Heart right ventricle (tissue), 16 donors: ENCODE measurements at regions not wholly inside any gene's neighbourhood (a gene's known extent, or its start where the extent isn't known, plus 50 kb on each side); places are given as distances from the start of the nearest gene placed in this dataset.

Source experiments
- ATAC-seq, 8 donors: fragments of 200-7000 bp; cut with Tn5 transposase; one replicate each; pipeline ENCODE4 v1.9.1; 2020; ENCODE audit warnings: mild to moderate bottlenecking in 8 of 8, moderate library complexity in 8 of 8, moderate number of reproducible peaks in 1 of 8
- DNase-seq, 2 donors: peaks; one replicate each; pipeline ENCODE4 v3.0.0-alpha.2; 2020
- H3K27ac ChIP-seq, 10 donors: fragments of 200-600 bp; sonication (generic) in 2 of 10; one replicate each; pipeline versions ENCODE4 v1.5.0 to v1.8.0; 2020 to 2022; ENCODE audit warnings: mild to moderate bottlenecking in 3 of 10
- H3K27me3 ChIP-seq, 7 donors: fragments of 200-600 bp; one replicate each; pipeline ENCODE4 v1.8.0; 2021 to 2022; ENCODE audit warnings: mild to moderate bottlenecking in 2 of 7
- H3K36me3 ChIP-seq, 9 donors: fragments of 200-600 bp; sonication (generic) in 1 of 9; one replicate each; pipeline versions ENCODE4 v1.5.0 to v1.8.0; 2020 to 2022; ENCODE audit warnings: mild to moderate bottlenecking in 2 of 9
- H3K4me1 ChIP-seq, 9 donors: fragments of 200-600 bp; sonication (generic) in 1 of 9; one replicate each; pipeline versions ENCODE4 v1.5.0 to v1.8.0; 2020 to 2022; ENCODE audit warnings: mild to moderate bottlenecking in 4 of 9
- H3K4me3 ChIP-seq, 10 donors: fragments of 200-600 bp; sonication (generic) in 2 of 10; one replicate each; pipeline versions ENCODE4 v1.5.0 to v1.8.0; 2020 to 2022; ENCODE audit warnings: mild to moderate bottlenecking in 7 of 10, moderate library complexity in 2 of 10
- H3K9me3 ChIP-seq, 11 donors: fragments of 200-600 bp in 10 of 11; sonication (generic) in 2 of 11; one replicate each; pipeline versions ENCODE4 v1.5.0 to v1.8.0; 2013 to 2022; ENCODE audit warnings: mild to moderate bottlenecking in 2 of 11, control low read depth in 1 of 11, moderate library complexity in 1 of 11
- CTCF ChIP-seq, 9 donors: fragments of 200-600 bp; sonication (generic) in 2 of 9; IDR thresholded peaks; one replicate each; pipeline versions ENCODE4 v1.5.0 to v1.8.0; 2021 to 2022; ENCODE audit warnings: antibody characterized with exemption in 9 of 9, mild to moderate bottlenecking in 5 of 9, moderate library complexity in 1 of 9
- WGBS, 2 donors: extraction: QIAGEN DNeasy Blood & Tissue Kit; methylation state at CpG; one replicate each; pipeline ENCODE4 v1.1.7; 2013; ENCODE audit warnings: inconsistent platforms in 1 of 2; 5-methylcytosine and 5-hydroxymethylcytosine counted together
- intact Hi-C, 10 donors: fragments of 100-400 bp; cut with DNase I; formaldehyde crosslinking; loops; one replicate each; pipeline versions ENCODE4 v1.11.1 to v1.14.2; 2022
- donor health status: Arrhythmogenic right ventricular cardiomyopathy.
- donor health status: ischemic (EF 13 %, LVEDD 7.1; RV severe dilation, severe dysfunction).
- donor health status: healthy with polysubstance abuse.
- donor health status: DM: no; HTN: yes; CAD: no.
- donor health status: DM: no; HTN: no; CAD: no.
- donor health status: ischemic (EF 25% LVEDD 6.9; RV normal size, moderate dysfunction).
- donor health status: ischemic (EF 25% LVEDD 5.7; RV mildly dilated, moderate dysfunction).
- donor health status: healthy.
- donor health status: DM: yes; HTN: yes; CAD: no.
- donor health status: Ischemic cardiomyopathy.
- donor health status: ischemic (EF 35%, LVEDD 5.7; RV mildly dilated, moderate dysfunction).
- donor health status: nonischemic (EF 11% LVEDD 7.7; RV severe dilation, severe dysfunction).
- donor health status: DM: yes; HTN: yes; CAD: no.
- donor health status: PGD.
- donor health status: ischemic (EF 29% LVEDD 5.4; RV normal size, mild dysfunction).
- donor health status: nonischemic (EF 23%, LVEDD 6.1; RV moderate dilation, normal function).

GRCh38 chr20:53714524-53714923 lies 120.9 kb upstream of the ZNF217 start:
- no peak overlapping the region for H3K4me3 ChIP-seq
- H3K9me3 ChIP-seq = no peaks in the 10 kb centered on the region
- H3K27me3 ChIP-seq = no peaks in the 10 kb centered on the region
- no peak for TF ChIP-seq CTCF (IDR thresholded peaks at IDR 0.05)
- 93 to 99% methylated on average over 4 of the region's 4 CpGs for WGBS, 2 donors
- no peak for DNase-seq
- peaks cover 0 to 15% (median 0%) of the 10 kb centered on the region in 9 donors for H3K4me1 ChIP-seq
- no peak for ATAC-seq
- intact Hi-C loops = no loop called here
- no peak overlapping the region for H3K27ac ChIP-seq
- no peaks in the 10 kb centered on the region for H3K36me3 ChIP-seq

- intact Hi-C loops = no loop called here
- peak in 1 of 9 donors; percentile 9 for TF ChIP-seq CTCF (IDR thresholded peaks at IDR 0.05)
- no peak overlapping the region for H3K27ac ChIP-seq
- peaks cover 0 to 19% (median 0%) of the 10 kb centered on the region in 9 donors for H3K4me1 ChIP-seq
- 86 to 90% methylated on average over 17 of the region's 17 CpGs for WGBS, 2 donors
- H3K9me3 ChIP-seq = no peaks in the 10 kb centered on the region
- H3K4me3 ChIP-seq = no peak overlapping the region
- no peaks in the 10 kb centered on the region for H3K27me3 ChIP-seq
- ATAC-seq (no peak), DNase-seq (no peak)
- no peaks in the 10 kb centered on the region for H3K36me3 ChIP-seq
These were observed 119.9 kb upstream of the ZNF217 start for GRCh38 chr20:53713328-53714056.

- no peak overlapping the region for H3K27ac ChIP-seq
- H3K36me3 ChIP-seq = no peaks in the 10 kb centered on the region
- no peak overlapping the region for H3K4me3 ChIP-seq
- H3K4me1 ChIP-seq = peaks cover 0 to 26% (median 8%) of the 10 kb centered on the region in 9 donors
- intact Hi-C loops = no loop called here
- no peaks in the 10 kb centered on the region for H3K9me3 ChIP-seq
- no peaks in the 10 kb centered on the region for H3K27me3 ChIP-seq
- 87 to 90% methylated on average over 17 of the region's 17 CpGs for WGBS, 2 donors
- ATAC-seq (no peak), DNase-seq (no peak)
- no peak for TF ChIP-seq CTCF (IDR thresholded peaks at IDR 0.05)
These were observed 118.8 kb upstream of the ZNF217 start for GRCh38 chr20:53712212-53712977.

GRCh38 chr20:53711333-53712211 lies 117.9 kb upstream of the ZNF217 start:
- Histone ChIP-seq H3K27ac (no peak overlapping the region), H3K4me3 (no peak overlapping the region), H3K27me3 (no peaks in the 10 kb centered on the region), H3K9me3 (no peaks in the 10 kb centered on the region), H3K4me1 (peaks cover 0 to 29% (median 9%) of the 10 kb centered on the region in 9 donors), H3K36me3 (no peaks in the 10 kb centered on the region)
- no peak for TF ChIP-seq CTCF (IDR thresholded peaks at IDR 0.05)
- 83 to 84% methylated on average over 11 of the region's 11 CpGs for WGBS, 2 donors
- ATAC-seq (no peak), DNase-seq (no peak)
- intact Hi-C loops = no loop called here
